ELR (cell line): ENCODE measurements at regions not wholly inside any gene's neighbourhood (a gene's known extent, or its start where the extent isn't known, plus 50 kb on each side); places are given as distances from the start of the nearest gene placed in this dataset.

Experiments used
- DNase-seq: peaks from one replicate; pipeline ENCODE4 v3.0.0-alpha.2; 2015; ENCODE audit warnings: low read depth

DNA sequence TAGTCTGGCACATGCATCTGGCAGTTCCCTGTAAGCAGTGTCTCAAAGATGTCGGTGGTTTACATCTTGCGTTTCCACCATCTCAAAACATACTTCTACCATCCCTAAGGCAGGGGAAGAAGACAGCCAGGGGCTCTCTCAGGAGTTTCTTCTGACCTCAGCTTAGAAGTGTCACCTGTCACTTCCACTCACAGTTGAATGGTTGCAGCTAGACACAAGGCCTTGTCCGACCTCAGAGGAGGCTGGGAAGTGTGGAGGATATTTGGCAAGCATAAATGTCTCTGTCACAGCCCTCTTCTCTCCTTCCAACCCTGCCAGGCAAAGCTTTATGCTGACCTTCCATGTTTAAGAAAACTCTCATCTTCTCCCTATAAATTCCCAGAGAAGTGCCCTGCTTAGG lies 193.3 kb downstream of the HERPUD2 start:
- no peak for DNase-seq

DNA sequence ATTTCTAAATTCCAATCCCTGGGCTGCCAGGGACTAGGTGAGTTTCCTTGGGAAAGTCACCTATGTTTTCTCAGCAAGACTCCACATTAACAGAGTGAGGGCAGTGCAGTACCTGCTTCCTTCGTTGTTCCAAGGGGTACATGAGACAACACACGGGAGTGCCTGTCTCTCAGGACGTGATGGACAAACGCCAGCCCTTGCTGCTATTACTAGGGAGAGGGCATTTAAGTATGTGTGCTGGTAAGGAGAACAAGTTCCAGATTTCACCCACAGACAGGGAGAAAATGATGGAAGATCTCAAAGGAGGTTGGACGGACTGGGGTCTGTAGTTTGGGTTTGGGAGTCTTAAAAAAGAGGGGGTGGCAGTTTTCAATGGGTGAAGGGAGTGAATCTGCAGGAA lies 195.7 kb downstream of the HERPUD2 start:
- DNase-seq, result no peak

DNA sequence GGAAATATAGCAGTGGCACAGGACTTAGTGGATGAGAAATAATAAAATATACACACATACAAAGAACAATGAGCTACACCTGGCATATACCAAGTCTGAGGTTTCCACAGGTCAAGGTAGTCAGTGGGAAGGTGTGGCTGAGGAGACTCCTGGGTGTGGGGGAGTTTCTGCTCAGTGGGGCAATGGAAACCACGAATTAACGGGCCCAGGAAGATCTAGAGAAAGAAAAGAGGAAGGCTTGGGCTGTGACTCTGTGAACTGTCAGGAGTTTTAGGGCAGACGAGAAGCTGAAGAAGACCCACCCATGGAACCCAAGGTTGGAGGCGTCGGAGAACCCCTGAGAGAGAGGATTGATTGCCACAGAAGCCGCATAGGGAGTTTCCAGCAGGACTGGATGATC lies 196.5 kb downstream of the HERPUD2 start:
- no peak for DNase-seq

DNA sequence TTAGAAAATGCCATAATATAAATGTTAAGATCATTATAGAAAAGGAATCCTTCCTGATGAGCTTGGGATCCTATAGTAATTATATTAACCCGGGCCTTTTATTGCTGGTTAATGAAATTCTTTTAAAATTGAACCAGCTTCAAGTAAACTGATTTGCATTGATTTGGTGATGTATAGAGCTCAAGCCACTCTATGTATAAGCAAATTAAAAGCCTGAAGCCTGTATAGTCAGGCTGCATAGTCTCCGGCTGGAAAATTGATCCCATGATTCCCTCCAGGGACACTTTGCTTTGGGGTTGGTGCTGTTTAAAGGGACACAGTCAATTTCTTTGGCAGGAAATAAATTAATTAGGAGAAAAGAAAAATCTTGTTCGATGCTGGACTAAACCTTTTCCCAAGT lies 199.1 kb downstream of the HERPUD2 start:
- DNase-seq, result no peak

DNA sequence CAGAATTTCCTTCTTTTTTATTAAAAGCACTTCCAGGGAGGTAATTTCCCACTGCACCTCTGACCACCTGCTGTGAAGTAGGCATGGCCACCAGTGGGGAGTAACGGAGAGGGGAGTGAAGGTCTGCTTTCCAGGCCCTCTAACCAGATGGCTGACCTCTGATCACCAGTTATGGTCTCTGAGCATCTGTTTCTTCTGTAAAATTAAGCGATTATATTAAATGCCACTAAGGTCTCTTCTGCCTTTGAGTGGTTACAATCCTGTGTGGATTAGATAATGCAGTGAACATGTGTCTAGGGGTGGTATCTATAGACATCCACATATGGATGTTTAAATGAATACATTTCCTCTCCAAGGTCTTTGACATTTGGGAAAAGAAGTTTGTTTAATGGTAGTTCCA lies 199.6 kb downstream of the HERPUD2 start:
- DNase-seq, result no peak

DNA sequence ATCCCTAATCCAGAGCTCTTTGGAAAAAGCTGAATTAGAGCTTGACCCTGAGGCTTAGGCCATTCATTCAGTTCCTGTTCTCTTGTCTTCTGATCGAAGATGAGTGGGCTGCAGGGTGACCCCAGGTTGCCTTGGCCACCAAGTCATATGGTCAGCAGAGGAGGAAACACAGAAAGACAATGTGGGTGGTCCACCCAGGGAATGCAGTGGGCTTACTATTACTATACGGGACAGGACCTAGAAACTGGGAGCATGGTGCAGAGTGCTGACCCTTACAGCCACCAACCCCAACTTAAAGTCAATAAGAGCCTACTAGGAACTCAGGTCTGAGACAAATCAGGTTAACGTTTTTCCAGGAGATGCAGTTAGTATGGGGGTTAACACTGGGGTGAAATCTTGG lies 200.5 kb downstream of the HERPUD2 start:
- DNase-seq, result no peak

DNA sequence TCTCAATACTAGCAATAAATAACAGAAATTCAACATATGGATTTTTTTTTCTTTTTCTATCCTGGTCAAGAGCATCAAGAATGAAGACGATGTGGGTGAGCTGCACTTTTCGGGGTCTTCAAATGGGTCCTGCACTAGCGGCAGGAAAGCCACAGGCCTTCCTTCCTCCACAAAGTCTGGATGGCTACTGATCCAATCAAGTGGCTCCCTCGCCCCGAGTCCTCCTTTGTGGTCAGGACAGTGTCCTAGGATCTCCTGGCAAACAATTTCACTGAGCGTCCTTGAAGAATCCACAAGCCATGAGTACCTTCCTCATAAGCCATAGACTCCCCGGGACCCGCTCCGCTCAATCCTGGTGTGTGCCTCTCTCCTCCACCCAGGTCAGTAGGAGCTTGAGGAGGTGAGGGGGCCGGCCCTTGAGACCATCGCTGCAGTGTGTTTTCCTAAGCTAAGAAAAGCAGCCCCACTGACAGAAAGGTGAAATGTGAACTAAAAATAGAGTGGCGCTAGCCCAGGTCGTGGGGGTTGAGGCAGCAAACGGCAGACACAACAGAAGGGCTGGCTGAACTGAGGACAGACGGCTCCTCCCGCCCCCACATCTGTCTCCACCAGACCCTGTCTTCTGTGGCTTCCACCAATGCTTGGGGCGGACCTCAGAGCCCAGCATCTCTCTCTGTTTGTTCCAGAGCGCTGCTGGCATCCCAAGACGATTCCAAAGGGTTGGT lies 202.3 kb downstream of the HERPUD2 start:
- DNase-seq, result no peak

DNA sequence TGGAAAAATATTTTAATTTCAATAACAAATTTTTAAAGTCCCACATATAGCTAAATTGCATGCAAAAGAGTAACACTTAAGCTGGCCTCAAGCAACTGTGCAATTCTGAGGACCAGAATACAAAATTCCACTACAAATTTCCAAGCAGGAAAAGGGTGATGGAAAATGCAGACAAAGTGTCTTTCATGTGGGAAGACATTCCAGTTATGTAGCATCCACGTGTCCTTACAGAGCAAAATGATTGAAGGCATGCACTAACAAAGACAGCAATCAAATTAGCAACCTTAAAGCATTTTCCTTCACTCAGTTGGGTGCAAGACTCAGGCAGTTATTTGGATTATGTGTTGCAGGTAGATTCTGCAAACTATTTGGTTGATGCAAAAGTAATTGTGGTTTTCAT lies 203.7 kb downstream of the HERPUD2 start:
- no peak for DNase-seq

DNA sequence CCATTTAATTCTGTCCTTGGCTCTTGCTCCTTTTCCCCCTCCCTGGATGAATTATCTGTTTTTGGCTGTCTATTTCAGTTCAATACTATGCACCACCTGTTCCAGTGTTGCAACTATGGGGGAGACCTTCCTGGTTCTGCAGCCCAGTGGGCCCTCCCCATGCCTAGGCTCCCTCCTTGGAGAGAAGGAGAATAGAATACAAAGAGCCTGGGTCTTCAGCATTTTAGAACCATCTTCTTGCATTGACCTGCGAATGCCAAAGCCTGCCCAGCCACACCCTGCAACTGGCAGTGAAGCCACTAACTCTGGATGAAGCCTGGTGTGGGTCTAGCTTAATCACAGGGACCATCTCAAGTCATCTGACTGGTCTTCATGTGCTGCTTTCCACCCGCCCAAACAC lies 207.1 kb downstream of the HERPUD2 start:
- no peak for DNase-seq

DNA sequence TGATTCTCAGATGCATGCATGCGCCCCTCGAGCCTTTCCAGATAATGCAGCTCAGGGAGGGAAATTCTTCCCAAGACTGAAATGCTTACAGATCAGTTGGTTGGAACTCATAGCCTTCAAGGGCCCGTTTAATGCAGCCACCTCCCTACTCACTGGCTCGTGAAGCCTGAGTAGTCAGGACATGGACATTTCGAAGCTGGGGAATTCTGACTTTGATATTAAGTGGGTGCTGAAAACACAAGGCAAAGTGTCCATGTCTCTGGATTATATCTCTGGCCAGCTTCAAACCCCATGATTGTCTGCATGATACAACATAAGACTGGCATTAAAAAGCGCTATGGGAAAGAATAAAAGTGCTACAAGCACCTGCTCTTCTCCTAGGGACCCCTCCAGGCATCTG lies 207.5 kb downstream of the HERPUD2 start:
- no peak for DNase-seq

DNA sequence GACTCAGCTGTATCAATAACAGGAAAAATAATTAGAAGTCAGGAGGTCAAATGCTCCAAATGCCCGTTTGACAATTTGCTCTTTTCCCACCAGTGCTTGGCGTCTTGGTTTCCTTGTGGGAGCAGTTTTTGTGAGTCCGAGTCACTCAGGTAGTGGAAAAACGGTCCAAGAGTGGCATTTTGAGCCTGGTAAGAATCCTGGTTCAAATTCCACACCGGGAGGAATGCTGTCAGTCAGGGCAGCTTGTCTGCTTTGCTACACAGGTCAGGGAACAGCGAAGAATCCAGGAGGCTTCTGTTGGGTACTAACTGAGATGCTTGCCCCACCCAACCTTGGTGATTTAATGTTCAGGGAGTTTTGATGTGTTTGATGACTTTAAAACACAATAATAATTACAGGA lies 209.5 kb downstream of the HERPUD2 start:
- no peak for DNase-seq

DNA sequence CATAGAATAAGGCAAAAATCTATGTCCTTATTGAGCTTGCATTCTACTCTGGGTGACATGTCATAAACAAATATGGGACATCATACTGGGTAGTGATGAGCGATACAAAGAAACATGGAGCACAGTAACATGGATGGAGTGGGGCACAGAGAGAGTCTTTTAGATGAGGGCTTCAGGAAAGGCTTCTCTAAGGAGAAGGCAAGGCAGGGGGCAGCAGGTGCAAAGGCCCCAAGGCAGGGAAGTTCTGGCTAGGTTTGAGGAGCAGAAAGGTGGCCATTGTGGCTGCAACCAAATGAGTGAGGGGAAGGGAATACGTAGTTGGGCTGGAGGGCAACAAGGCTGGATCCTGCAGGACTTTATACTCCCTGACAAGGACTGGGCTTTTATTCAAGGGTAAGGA lies 211.4 kb downstream of the HERPUD2 start:
- no peak for DNase-seq

DNA sequence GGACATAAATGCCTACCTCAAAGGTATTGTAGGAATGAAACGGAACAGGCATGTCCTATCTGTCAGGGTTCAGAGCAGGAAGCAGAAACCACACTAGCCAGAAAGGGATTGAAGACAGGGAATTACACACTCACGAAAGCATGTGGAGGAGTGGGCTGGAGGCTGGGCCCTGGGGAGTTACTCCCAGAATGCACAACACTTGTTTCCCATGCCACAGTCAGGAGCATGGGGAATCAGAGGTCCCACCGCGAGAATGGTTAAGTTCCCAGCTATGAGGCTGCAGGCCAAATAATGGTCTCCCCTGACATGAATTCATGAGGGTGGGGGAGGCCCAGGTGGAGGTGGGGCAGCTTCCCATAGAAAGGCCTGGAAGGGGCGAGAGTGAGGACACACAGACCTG lies 212.7 kb downstream of the HERPUD2 start:
- no peak for DNase-seq

DNA sequence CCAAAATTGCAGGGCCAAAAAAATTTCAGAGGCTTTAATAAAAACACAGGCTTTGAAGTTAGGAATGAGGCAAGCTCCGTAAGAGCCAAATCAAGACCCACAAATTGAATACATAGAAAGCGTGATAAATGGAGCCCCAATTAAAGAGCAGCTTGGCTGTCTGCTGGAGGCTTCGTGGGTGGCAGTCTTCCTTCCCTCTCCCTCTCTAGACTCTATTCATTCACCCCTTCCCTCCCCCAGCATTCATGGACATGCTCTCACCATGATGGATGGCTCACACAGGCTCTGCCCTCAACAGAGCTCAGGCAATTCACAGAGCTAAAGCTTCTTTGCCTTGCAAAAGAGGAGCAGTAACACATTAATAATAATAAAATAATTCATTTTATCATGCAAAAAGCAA lies 214.1 kb downstream of the HERPUD2 start:
- no peak for DNase-seq

DNA sequence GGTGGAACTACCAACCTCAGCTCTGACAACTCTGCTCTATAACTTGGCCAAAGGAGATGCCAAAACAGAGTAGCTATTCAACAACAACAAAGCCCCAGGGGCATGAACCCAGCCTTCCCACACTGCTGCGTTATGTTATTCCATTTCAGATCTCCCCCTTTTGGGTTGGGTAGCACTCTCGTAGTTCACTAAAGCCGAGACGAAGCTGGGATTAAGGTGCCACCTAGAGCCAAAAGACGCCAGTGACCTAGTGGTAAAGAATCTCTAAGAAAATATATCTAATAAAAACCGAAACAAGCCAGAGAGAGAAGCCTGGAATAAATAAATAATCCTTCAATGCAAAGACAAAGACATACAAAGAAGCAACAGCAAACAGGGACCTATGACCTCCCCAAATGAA lies 217.3 kb downstream of the HERPUD2 start:
- no peak for DNase-seq

DNA sequence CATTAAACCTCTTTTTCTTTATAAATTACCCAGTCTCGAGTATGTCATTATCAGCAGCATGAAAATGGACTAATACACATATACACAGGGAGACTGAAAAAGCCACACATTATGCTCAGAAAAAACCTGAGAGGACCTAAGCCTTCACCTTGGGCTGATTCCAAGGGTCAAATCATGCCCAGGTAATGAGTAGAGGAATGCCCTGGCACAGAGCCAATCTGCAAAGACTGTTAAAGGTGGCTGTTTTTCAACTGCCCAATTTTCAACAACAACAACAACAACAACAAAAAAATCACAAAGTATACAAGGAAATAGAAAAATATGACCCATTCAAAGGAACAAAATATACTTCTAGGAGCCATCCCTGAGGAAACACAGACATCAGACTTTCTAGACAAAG lies 220.2 kb upstream of the TBX20 start:
- no peak for DNase-seq

DNA sequence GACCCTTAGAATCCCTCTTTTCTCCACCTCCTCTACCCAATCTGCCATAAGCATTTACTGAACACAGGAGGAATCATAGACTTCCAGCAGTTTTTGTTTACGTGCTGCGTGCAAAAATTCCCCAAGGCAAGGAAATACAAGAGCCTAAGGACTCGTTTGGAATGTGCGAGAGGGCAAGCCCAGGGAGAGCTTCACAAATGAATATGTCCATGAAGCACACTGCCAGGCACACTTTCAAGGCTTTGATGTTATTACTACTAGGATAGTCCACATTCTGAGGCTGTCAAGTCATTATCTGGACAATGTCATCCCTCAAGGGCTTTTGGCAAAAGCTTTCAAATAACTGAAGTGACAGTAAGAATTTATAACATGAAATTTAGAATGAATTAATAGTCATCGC lies 214.7 kb upstream of the TBX20 start:
- DNase-seq, result no peak

DNA sequence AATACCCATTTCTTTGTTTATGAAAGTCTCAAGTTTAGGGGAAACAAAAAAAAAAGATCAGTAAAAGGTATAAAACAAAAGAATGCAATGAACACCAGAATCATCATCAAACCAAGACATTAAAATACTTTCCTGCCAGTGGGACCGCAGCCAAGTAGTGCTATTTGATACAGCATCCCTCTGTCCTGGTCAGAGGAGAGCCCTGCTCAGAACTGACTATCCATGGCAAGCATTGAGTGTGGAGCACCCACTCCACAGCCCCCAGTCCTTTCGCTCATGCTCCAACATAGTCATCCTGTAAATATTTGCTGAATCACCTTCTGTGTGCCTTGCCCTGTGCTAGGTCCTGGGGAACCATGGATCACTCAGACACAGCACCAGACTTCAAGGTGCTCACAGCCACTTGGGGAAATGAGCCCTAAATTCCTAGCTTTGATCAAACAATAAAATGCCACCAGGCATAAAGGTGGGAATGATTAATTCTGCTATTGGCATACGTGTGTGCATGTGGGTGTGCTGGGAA lies 213.6 kb upstream of the TBX20 start:
- DNase-seq, result no peak

DNA sequence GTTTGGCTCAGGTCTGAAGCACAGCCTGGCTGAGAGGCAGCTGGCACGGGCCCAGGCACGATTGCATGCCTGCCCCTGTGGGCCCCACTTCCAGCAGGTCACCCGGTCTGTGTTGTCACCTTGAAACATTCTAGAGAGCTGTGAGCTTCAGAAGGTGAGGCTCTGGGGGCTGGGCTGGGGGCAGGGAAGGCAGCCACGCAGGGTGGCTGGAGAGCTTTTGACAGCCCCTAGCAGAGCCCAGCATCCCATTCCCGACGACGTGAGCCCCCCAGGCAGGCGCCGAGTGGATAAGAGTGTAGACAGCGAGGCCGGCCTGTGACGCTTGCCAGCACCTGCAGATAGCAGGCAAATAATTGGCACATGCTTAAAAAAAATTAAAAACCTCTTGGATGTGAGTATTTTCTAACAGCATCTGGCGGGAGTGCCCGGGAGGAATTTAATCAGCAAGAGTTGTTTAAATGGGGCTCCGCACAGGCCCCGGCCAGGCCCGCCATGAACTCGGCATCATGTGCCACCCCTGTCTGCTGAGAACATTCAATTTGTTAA lies 212.0 kb upstream of the TBX20 start:
- DNase-seq, result no peak

DNA sequence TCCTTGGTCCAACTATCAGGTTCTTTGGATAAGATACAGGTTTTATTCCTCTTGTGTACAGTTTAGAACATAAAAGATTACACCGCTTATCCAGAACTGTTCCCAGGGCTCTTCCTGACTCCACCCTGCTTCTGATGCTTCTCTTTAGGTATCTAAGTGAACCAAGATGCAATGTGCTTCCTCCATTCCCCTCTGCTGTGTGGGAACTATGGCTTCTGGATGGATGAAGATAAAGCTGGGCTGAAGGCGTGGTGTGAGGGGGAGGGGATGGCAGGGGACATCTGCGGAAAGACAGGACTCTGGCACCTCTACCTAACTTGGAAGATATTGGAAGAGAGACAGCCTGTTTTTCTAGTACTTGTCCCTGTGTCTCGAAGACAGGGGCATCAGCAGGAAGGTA lies 209.9 kb upstream of the TBX20 start:
- no peak for DNase-seq

DNA sequence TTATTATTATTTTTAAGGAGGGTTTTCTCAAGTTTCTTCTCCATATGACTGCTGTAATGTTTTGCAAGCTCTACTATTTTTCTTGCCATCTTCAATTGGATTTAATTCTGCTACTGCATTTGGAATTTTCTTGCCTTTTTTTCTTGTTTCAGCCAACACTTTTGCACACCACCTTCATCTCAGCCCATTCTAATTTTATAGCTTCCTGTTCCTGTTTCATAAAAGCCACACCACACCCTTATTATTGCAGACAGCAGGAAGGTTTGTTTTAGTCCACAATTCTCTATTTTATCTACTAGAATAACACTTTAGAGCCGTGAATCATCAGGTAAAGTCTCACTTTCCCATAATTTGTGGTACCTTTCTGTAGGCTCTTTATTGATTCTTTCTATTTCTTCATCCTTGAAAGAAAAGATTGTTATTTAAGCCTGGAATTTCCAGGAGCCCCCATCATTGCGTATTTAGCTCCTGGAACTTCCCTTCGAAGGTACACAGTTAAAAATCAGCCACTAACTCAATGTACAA lies 209.3 kb upstream of the TBX20 start:
- no peak for DNase-seq

DNA sequence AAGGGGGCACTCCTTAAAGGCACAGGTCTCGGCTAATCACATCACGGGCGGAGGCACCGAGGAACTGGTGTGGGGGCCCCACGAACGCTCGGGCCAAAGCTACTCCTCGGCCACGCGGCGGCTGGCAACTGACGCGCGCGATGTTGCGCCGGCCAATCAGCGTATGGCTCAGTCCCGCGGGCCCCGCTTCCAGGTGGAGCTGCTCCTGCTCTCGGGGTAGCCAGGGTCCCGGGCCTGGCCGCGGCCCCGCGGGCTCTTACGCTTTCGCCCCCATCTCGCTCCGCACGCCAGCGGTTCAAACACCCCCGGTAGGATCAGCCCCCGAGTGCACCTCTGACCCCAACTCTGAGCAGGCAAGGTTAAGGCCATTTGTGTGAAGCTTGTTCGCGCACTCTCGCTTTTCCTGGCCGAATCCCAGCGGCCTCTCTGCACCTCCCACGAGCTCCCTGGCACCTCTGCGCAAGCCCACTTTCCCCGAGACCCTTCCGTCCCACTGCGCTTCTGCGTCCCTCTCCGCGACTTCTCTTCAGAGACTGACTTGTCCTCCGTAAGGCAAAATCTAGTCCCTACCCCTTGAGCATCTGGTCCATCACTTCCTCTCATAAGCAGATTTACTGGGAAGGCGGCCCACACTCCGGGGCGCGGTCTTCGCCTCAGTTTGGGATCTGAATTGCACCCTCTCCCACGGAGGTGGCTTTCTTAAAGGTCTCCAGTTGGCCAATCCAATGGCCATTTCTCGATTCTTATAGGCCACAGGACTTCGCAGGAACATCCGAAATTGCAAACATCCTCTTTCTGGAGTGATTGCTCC lies 200.9 kb upstream of the TBX20 start:
- no peak for DNase-seq
